GM23248 (cell line): ENCODE measurements at regions not wholly inside any gene's neighbourhood (a gene's known extent, or its start where the extent isn't known, plus 50 kb on each side); places are given as distances from the start of the nearest gene placed in this dataset.

Experiments used
- EZH2 ChIP-seq: fragments of 200-600 bp; sonication (generic); IDR thresholded peaks from 2 replicates; pipeline ENCODE4 v1.6.1; 2018; ENCODE audit warnings: antibody characterized with exemption, mild to moderate bottlenecking; ENCODE audit not compliant: insufficient read depth, poor library complexity, severe bottlenecking
- EZH2phosphoT487 ChIP-seq: fragments of 200-600 bp; sonication (generic); IDR thresholded peaks from 2 replicates; pipeline ENCODE4 v1.6.1; 2018; ENCODE audit warnings: antibody characterized with exemption, moderate library complexity, mild to moderate bottlenecking, low read depth; ENCODE audit not compliant: insufficient read depth

GRCh38 chr3:147903026-147903425, 493.9 kb downstream of the ZIC1 start:
- no peak for TF ChIP-seq EZH2
- no peak for TF ChIP-seq EZH2phosphoT487
